ENCODE measurements at regions not wholly inside any gene's neighbourhood (a gene's known extent, or its start where the extent isn't known, plus 50 kb on each side); places are given as distances from the start of the nearest gene placed in this dataset.

GRCh38 chr3:77859156-77859555 lies 819.3 kb downstream of the ROBO2 start:
- Histone ChIP-seq H3K4me1 (ENCODE audit: control insufficient read depth, insufficient read depth, low read length) (no peaks in the 10 kb centered on the region), H3K9ac (ENCODE audit: low read depth, low read length) (no peak overlapping the region), H3K36me3 (ENCODE audit: control insufficient read depth, insufficient read depth, low read length) (no peaks in the 10 kb centered on the region), H3K4me3 (ENCODE audit: low read depth, low read length) (no peak overlapping the region), H3K27ac (ENCODE audit: low read depth, low read length) (no peak overlapping the region), H3K9me3 (ENCODE audit: control insufficient read depth, insufficient read depth, low read length) (no peaks in the 10 kb centered on the region), H3K27me3 (ENCODE audit: control insufficient read depth, insufficient read depth, low read length) (no peaks in the 10 kb centered on the region)

- H3K4me3 ChIP-seq (ENCODE audit: low read depth, low read length): no peak overlapping the region
- no peak overlapping the region for H3K9ac ChIP-seq (ENCODE audit: low read depth, low read length)
- no peaks in the 10 kb centered on the region for H3K36me3 ChIP-seq (ENCODE audit: control insufficient read depth, insufficient read depth, low read length)
- no peaks in the 10 kb centered on the region for H3K9me3 ChIP-seq (ENCODE audit: control insufficient read depth, insufficient read depth, low read length)
- no peak overlapping the region for H3K27ac ChIP-seq (ENCODE audit: low read depth, low read length)
- H3K27me3 ChIP-seq (ENCODE audit: control insufficient read depth, insufficient read depth, low read length): no peaks in the 10 kb centered on the region
- no peaks in the 10 kb centered on the region for H3K4me1 ChIP-seq (ENCODE audit: control insufficient read depth, insufficient read depth, low read length)
Observed at GRCh38 chr3:77868725-77869124, 828.8 kb downstream of the ROBO2 start.

- H3K9ac ChIP-seq (ENCODE audit: low read depth, low read length): no peak overlapping the region
Observed at GRCh38 chr3:77869423-77869822, 829.5 kb downstream of the ROBO2 start.

GRCh38 chr3:77871436-77871835 lies 831.5 kb downstream of the ROBO2 start:
- Histone ChIP-seq H3K9me3 (ENCODE audit: control insufficient read depth, insufficient read depth, low read length) (no peaks in the 10 kb centered on the region), H3K36me3 (ENCODE audit: control insufficient read depth, insufficient read depth, low read length) (no peaks in the 10 kb centered on the region), H3K27ac (ENCODE audit: low read depth, low read length) (no peak overlapping the region), H3K4me3 (ENCODE audit: low read depth, low read length) (no peak overlapping the region), H3K27me3 (ENCODE audit: control insufficient read depth, insufficient read depth, low read length) (no peaks in the 10 kb centered on the region), H3K4me1 (ENCODE audit: control insufficient read depth, insufficient read depth, low read length) (no peaks in the 10 kb centered on the region), H3K9ac (ENCODE audit: low read depth, low read length) (no peak overlapping the region)

More at GRCh38 chr3:77869423-77869822, 829.5 kb downstream of the ROBO2 start:
- Histone ChIP-seq H3K9me3 (ENCODE audit: control insufficient read depth, insufficient read depth, low read length) (no peaks in the 10 kb centered on the region), H3K4me3 (ENCODE audit: low read depth, low read length) (no peak overlapping the region), H3K27ac (ENCODE audit: low read depth, low read length) (no peak overlapping the region), H3K36me3 (ENCODE audit: control insufficient read depth, insufficient read depth, low read length) (no peaks in the 10 kb centered on the region), H3K27me3 (ENCODE audit: control insufficient read depth, insufficient read depth, low read length) (no peaks in the 10 kb centered on the region), H3K4me1 (ENCODE audit: control insufficient read depth, insufficient read depth, low read length) (no peaks in the 10 kb centered on the region)

GRCh38 chr3:77873598-77873997 lies 833.7 kb downstream of the ROBO2 start:
- Histone ChIP-seq H3K27me3 (ENCODE audit: control insufficient read depth, insufficient read depth, low read length) (no peaks in the 10 kb centered on the region), H3K9me3 (ENCODE audit: control insufficient read depth, insufficient read depth, low read length) (no peaks in the 10 kb centered on the region), H3K4me3 (ENCODE audit: low read depth, low read length) (no peak overlapping the region), H3K27ac (ENCODE audit: low read depth, low read length) (no peak overlapping the region), H3K4me1 (ENCODE audit: control insufficient read depth, insufficient read depth, low read length) (no peaks in the 10 kb centered on the region), H3K9ac (ENCODE audit: low read depth, low read length) (no peak overlapping the region), H3K36me3 (ENCODE audit: control insufficient read depth, insufficient read depth, low read length) (no peaks in the 10 kb centered on the region)

- Histone ChIP-seq H3K27ac (ENCODE audit: low read depth, low read length) (no peak overlapping the region), H3K9ac (ENCODE audit: low read depth, low read length) (no peak overlapping the region), H3K9me3 (ENCODE audit: control insufficient read depth, insufficient read depth, low read length) (no peaks in the 10 kb centered on the region), H3K27me3 (ENCODE audit: control insufficient read depth, insufficient read depth, low read length) (no peaks in the 10 kb centered on the region), H3K4me3 (ENCODE audit: low read depth, low read length) (no peak overlapping the region), H3K36me3 (ENCODE audit: control insufficient read depth, insufficient read depth, low read length) (no peaks in the 10 kb centered on the region), H3K4me1 (ENCODE audit: control insufficient read depth, insufficient read depth, low read length) (no peaks in the 10 kb centered on the region)
Observed at GRCh38 chr3:77885381-77885780, 845.5 kb downstream of the ROBO2 start.

- H3K36me3 ChIP-seq (ENCODE audit: control insufficient read depth, insufficient read depth, low read length): no peaks in the 10 kb centered on the region
Observed at GRCh38 chr3:77887611-77888010, 847.7 kb downstream of the ROBO2 start.

GRCh38 chr3:77889616-77890015 lies 849.7 kb downstream of the ROBO2 start:
- no peaks in the 10 kb centered on the region for H3K36me3 ChIP-seq (ENCODE audit: control insufficient read depth, insufficient read depth, low read length)
- H3K4me3 ChIP-seq (ENCODE audit: low read depth, low read length): no peak overlapping the region
- H3K9me3 ChIP-seq (ENCODE audit: control insufficient read depth, insufficient read depth, low read length): no peaks in the 10 kb centered on the region

More at GRCh38 chr3:77887611-77888010, 847.7 kb downstream of the ROBO2 start:
- no peaks in the 10 kb centered on the region for H3K27me3 ChIP-seq (ENCODE audit: control insufficient read depth, insufficient read depth, low read length)
- H3K4me1 ChIP-seq (ENCODE audit: control insufficient read depth, insufficient read depth, low read length): no peaks in the 10 kb centered on the region
- no peak overlapping the region for H3K4me3 ChIP-seq (ENCODE audit: low read depth, low read length)
- no peak overlapping the region for H3K27ac ChIP-seq (ENCODE audit: low read depth, low read length)
- H3K9ac ChIP-seq (ENCODE audit: low read depth, low read length): no peak overlapping the region
- no peaks in the 10 kb centered on the region for H3K9me3 ChIP-seq (ENCODE audit: control insufficient read depth, insufficient read depth, low read length)

GRCh38 chr3:77898621-77899020 lies 858.7 kb downstream of the ROBO2 start:
- Histone ChIP-seq H3K27me3 (ENCODE audit: control insufficient read depth, insufficient read depth, low read length) (no peaks in the 10 kb centered on the region), H3K36me3 (ENCODE audit: control insufficient read depth, insufficient read depth, low read length) (no peaks in the 10 kb centered on the region)

More at GRCh38 chr3:77889616-77890015, 849.7 kb downstream of the ROBO2 start:
- H3K27me3 ChIP-seq (ENCODE audit: control insufficient read depth, insufficient read depth, low read length): no peaks in the 10 kb centered on the region
- no peak overlapping the region for H3K9ac ChIP-seq (ENCODE audit: low read depth, low read length)
- no peak overlapping the region for H3K27ac ChIP-seq (ENCODE audit: low read depth, low read length)
- no peaks in the 10 kb centered on the region for H3K4me1 ChIP-seq (ENCODE audit: control insufficient read depth, insufficient read depth, low read length)

GRCh38 chr3:77902675-77903074 lies 862.8 kb downstream of the ROBO2 start:
- Histone ChIP-seq H3K9me3 (ENCODE audit: control insufficient read depth, insufficient read depth, low read length) (peaks cover 9% of the 10 kb centered on the region; the same call in 1 of the 2 replicates), H3K4me3 (ENCODE audit: low read depth, low read length) (no peak overlapping the region), H3K36me3 (ENCODE audit: control insufficient read depth, insufficient read depth, low read length) (no peaks in the 10 kb centered on the region), H3K27ac (ENCODE audit: low read depth, low read length) (no peak overlapping the region), H3K4me1 (ENCODE audit: control insufficient read depth, insufficient read depth, low read length) (no peaks in the 10 kb centered on the region), H3K9ac (ENCODE audit: low read depth, low read length) (no peak overlapping the region), H3K27me3 (ENCODE audit: control insufficient read depth, insufficient read depth, low read length) (no peaks in the 10 kb centered on the region)

More at GRCh38 chr3:77898621-77899020, 858.7 kb downstream of the ROBO2 start:
- H3K4me3 ChIP-seq (ENCODE audit: low read depth, low read length): no peak overlapping the region
- no peak overlapping the region for H3K9ac ChIP-seq (ENCODE audit: low read depth, low read length)
- H3K27ac ChIP-seq (ENCODE audit: low read depth, low read length): no peak overlapping the region
- peaks cover 12% of the 10 kb centered on the region; the same call in 1 of the 2 replicates for H3K9me3 ChIP-seq (ENCODE audit: control insufficient read depth, insufficient read depth, low read length)
- no peaks in the 10 kb centered on the region for H3K4me1 ChIP-seq (ENCODE audit: control insufficient read depth, insufficient read depth, low read length)

- Histone ChIP-seq H3K4me1 (ENCODE audit: control insufficient read depth, insufficient read depth, low read length) (no peaks in the 10 kb centered on the region), H3K36me3 (ENCODE audit: control insufficient read depth, insufficient read depth, low read length) (no peaks in the 10 kb centered on the region), H3K27me3 (ENCODE audit: control insufficient read depth, insufficient read depth, low read length) (no peaks in the 10 kb centered on the region), H3K9ac (ENCODE audit: low read depth, low read length) (no peak overlapping the region), H3K9me3 (ENCODE audit: control insufficient read depth, insufficient read depth, low read length) (no peaks in the 10 kb centered on the region), H3K4me3 (ENCODE audit: low read depth, low read length) (no peak overlapping the region), H3K27ac (ENCODE audit: low read depth, low read length) (no peak overlapping the region)
Observed at GRCh38 chr3:77906102-77906709, 866.3 kb downstream of the ROBO2 start.
